ENCODE measurements at regions not wholly inside any gene's neighbourhood (a gene's known extent, or its start where the extent isn't known, plus 50 kb on each side); places are given as distances from the start of the nearest gene placed in this dataset.

GRCh38 chr1:54461731-54462596 is 55.8 kb upstream of the SSBP3 start:
- TF ChIP-seq, protein P1, sequence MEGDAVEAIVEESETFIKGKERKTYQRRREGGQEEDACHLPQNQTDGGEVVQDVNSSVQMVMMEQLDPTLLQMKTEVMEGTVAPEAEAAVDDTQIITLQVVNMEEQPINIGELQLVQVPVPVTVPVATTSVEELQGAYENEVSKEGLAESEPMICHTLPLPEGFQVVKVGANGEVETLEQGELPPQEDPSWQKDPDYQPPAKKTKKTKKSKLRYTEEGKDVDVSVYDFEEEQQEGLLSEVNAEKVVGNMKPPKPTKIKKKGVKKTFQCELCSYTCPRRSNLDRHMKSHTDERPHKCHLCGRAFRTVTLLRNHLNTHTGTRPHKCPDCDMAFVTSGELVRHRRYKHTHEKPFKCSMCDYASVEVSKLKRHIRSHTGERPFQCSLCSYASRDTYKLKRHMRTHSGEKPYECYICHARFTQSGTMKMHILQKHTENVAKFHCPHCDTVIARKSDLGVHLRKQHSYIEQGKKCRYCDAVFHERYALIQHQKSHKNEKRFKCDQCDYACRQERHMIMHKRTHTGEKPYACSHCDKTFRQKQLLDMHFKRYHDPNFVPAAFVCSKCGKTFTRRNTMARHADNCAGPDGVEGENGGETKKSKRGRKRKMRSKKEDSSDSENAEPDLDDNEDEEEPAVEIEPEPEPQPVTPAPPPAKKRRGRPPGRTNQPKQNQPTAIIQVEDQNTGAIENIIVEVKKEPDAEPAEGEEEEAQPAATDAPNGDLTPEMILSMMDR (IDR thresholded peaks at IDR 0.05): no peak
- no peak for TF ChIP-seq POLR2A (IDR thresholded peaks at IDR 0.05)
- TF ChIP-seq EP300 (IDR thresholded peaks at IDR 0.05): no peak
- TF ChIP-seq POLR2AphosphoS5 (IDR thresholded peaks at IDR 0.05): no peak
